Hematopoietic multipotent progenitor cell (in vitro differentiated cells): ENCODE measurements at regions not wholly inside any gene's neighbourhood (a gene's known extent, or its start where the extent isn't known, plus 50 kb on each side); places are given as distances from the start of the nearest gene placed in this dataset.
"Not testable (repeated sequence)": the region's sequence is repeated elsewhere in the genome, so short reads cannot be mapped to it uniquely, and the experiment has no call there.

Source experiments
- DNase-seq, 3 donors: peaks; one replicate each; pipeline ENCODE4 v3.0.0-alpha.2; 2011 to 2015; ENCODE audit warnings: low read depth in 2 of 3, low spot score in 2 of 3

DNA sequence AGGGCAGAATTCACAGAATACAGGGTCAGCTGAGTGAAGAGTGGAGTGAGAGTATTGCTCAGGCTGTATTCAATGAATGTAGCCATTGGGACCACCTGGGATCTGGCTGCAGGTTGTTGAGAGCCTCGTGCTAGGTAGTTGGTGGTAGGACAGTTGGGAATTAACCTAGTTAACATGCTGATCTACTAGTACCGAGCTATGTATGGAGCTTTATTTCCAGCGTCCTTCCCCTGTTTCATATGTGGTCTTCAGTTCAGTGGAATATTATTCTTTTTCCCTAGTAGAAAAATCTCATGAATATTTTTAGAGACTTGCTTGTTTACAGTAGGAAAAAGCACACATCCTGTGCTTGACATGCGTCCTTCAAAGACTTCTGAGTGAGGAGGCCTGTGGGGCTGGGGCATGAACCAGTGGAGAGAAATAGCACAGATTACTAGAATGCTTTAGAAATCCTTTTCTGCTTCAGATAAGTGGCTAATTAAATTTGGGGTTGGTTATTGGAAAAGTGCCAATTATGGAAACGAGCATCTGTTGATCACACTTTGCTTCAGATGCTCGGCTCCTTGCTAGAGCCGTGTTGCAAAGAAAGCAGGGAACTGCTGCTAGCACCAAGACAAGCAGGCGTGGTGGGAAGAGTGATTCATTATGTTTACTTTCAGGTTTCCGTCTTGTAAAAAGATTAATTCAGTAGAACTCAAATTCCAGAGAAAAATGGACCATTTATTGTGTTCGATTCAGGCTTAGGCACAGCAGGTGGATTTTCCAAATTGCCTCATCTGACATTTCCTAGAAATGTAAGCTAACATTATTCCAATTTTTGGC, 53.6 kb downstream of the ARF6 start:
- peak in 1 of 3 donors; percentile 6 for DNase-seq

DNA sequence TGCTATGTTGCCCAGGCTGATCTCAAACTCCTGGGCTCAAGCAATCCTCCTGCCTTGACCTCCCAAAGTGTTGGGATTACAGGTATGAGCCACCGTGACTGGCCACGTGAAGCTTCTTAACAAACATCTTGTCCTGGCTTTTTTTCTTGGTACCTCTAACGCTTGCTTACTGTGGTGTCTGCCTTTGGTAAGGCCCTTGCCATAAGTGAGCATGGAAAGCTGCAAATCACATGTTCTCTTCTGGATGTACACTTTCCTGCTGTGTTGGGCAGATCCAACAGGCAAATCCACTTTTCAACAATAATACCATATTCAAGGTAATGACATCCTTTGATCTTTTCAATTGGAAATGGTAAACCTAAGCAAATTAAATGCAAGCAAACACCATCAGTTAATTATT, 54.6 kb downstream of the ARF6 start:
- no peak for DNase-seq

DNA sequence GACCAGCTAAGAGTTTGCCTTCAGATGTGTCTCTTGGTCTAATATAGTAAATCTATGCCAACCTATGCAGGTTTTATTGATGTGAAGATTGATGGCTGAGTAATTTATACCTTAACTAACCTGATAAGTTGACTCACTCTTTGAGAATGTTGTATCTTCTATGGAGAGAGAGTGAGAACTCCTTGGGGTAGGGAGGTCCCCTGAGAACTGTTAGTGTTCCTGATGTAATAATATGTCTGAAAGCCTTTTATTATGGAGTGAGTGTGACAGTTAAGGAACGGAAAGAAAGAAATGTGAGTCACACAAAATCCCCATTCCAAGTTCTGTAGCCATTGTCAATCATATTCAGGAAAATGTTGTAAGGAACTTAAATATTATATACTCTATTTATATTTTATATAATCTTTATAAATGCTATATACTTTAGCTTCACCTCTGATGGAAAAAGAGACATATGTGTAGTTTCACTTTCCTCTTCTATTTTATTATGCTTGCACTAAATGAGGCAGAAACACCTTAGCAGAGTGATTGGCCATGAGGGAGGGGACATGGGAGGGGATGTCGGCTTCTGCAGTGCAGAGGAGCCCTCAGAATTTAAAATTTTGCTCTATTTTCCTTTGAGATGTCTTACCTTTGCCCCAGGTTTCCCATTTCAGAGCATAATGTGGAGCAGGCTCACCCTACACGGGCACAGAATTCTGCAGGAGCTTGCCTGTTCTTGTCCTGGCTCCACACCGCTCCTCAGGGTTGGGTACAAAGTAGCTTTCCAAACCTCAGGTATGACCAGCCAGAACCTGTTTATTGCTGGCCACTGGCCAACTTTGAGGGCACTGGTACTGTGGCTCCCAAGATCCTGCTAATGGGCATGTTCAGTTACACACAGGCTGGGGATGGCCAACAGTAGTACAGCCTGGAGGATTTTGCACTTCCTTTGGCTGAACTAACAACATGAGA, 57.7 kb downstream of the ARF6 start:
- DNase-seq = no peak

DNA sequence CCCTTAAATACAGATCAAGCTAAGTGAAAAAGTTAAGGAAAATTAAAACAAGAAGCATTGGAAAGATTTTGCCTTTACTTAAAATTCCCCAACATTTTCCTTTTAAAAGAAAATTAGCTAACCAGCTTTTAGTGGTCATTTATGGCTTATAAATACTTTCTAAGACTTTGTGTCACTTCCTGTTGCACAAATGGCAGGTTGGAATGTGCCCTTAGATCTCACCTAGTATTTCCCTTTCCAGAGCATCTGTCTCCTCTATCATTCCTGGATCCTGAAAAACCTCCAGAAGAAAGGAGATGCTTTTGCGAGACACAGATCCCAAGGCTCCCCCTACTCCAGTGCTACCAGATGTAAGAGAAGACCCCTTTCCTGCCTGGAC, 58.3 kb downstream of the ARF6 start:
- DNase-seq = no peak

DNA sequence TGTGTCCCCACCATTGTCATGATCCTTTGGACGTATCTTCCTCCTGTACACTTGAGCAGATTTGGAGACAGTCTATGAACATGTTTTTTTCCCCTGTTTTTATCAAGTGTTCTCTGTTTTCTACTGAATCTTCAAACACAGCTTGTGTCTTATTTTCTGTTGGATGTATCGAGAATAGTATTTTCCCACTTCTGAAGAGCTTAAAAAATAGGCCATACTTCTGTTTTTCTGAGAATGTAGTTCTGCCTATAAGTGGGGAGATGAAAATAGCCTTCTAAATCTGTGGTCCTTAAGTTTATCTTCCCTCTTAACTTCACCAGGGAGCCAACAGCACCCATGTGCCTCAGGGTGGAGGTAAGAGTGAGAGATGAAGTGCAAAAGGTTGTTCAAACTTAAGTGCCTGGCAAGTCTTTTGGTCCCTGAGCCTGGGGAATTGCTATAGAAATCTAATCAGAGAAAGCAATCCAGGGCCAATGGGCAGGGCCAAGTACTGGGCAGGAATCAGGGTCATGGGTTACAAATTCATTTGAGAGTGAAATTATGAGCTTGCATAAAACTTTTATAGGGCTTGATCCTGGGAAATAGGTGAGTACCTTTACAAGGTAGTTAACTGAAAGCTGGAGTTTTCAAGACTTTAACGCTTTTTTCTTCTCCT, 58.9 kb downstream of the ARF6 start:
- no peak for DNase-seq

DNA sequence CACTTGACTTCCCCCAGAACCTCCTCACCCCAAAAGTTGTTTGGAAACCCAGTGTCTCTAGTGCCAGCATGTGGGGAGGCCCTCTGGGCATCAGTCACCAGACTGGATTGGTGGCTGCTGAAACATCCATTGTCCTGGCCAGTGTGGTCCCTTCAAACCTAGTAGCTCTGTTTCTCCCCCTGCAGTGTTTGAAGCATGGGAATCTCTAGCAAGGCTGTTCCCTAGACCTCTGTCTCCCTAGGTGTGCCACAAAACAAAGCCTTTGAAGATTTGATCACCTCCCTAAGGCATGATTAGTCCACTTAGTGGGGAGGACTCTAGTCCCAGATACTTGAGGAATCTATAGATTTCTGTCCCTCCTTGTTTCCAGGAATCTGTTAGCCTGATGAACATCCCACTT, 60.3 kb downstream of the ARF6 start:
- no peak for DNase-seq

DNA sequence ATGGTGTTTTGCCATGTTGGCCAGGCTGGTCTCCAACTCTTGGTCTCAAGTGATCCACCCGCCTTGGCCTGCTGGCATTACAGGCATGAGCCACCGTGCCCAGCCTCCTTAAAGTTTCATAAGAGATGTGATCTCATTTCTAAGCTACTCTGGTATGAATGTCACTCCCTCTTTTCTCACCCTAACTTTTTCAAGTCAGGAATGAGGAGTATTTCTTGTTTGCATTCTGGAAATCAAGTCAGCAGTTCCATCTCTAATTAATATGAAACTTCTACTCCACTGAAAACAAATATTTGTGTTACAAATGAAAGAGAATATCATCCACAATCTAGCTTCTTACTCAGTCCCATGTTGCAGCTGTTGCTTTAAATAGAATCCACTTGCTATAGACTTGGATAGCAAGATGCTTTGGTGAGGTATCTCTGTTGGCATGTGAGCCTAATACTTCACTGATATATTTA, 61.3 kb downstream of the ARF6 start:
- DNase-seq = no peak

DNA sequence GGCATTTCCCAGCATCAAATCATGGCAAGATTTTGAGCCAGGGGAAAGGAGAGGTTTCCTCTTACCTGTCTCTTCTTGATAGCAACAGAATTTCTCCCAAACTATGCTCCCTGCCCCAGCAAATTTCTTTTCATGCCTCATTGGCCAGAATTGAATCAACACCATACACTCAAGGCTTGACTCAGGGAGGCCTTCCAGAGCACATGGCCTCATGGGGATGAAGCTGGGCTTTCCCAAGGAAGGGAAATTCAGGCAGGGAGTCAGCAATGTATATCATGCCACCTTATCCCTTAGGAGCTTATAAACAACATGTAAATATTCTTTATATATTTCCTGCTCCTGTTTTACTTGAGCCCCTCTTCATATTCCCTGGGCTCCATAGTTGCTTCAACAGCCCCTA, 62.1 kb downstream of the ARF6 start:
- DNase-seq = no peak

DNA sequence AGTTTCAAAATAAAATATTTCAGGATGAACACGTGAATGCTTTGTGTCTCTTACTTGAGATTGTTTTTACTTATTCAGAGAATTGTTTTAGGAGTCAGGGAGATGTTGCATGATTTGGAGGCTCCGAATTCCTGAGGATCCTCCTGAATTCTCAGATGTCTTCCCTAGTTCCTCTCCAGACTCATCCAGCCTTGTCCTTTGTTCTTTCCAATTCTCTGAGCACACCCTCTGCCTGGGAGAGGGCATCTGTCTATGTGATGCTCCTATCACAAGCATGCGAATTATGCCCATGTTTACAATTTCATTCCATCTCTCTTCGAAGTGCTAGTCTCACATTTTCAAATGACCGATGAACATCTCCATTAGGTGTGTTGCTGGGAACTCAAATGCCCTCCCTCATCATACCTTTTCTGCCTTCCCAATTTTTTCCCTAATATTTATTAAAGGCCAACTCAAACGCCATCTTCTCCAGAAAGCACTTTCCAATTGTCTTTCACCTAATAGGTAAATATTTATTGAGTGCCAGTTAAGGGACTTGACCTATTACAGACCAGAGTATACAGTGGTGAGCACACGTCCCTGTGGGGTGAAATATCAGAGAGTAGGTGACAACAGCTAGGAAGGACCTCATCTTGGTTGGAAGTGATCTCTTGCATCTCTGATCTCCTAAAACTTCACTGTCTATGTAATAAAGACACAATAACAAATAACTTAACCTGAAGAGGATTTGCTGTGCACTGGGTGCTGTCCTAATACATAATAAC, 64.4 kb downstream of the ARF6 start:
- no peak for DNase-seq

DNA sequence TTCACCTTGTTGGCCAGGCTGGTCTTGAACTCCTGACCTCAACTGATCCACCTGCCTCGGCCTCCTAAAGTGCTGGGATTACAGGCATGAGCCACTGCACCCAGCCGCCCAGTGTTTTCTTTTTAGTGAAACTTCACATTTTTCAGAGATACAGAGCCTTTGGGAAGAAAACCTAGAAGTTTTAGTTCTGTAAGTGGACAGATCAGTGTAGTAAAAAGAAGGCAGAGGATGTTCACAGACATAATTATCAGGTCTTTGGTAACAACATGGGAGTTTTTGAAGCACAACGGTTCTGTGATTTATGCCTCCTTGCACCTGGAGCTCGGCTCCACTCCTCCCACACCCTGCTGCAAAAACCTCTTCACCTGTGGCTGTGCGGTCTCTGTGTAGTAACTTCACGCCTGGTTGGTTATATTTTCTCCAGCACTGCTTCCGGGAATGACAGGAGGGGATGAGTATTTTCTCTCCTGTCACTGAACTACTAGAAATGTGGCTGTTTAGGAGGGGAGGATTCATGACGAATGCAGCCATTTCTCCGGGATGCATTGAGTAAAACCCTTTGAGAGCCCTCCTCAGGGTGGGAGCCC, 67.0 kb downstream of the ARF6 start:
- no peak for DNase-seq

DNA sequence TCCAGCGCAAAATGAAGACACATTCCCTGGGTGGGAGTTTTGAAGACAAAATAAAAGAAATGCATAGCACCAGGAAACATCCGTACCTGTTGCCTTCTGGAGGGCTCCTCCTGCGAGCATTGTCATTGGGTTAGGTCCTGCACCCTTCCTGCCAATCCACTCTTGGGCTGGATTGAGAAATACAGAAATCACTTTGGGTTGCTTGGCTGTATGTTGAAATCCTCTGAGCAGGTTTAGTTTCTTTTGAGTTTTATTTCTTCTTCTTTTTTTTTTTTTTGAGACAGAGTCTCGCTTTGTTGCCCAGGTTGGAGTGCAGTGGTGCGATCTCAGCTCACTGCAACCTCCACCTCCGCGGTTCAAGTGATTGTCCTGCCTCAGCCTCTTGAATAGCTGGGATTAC, 67.6 kb downstream of the ARF6 start:
- no peak for DNase-seq

DNA sequence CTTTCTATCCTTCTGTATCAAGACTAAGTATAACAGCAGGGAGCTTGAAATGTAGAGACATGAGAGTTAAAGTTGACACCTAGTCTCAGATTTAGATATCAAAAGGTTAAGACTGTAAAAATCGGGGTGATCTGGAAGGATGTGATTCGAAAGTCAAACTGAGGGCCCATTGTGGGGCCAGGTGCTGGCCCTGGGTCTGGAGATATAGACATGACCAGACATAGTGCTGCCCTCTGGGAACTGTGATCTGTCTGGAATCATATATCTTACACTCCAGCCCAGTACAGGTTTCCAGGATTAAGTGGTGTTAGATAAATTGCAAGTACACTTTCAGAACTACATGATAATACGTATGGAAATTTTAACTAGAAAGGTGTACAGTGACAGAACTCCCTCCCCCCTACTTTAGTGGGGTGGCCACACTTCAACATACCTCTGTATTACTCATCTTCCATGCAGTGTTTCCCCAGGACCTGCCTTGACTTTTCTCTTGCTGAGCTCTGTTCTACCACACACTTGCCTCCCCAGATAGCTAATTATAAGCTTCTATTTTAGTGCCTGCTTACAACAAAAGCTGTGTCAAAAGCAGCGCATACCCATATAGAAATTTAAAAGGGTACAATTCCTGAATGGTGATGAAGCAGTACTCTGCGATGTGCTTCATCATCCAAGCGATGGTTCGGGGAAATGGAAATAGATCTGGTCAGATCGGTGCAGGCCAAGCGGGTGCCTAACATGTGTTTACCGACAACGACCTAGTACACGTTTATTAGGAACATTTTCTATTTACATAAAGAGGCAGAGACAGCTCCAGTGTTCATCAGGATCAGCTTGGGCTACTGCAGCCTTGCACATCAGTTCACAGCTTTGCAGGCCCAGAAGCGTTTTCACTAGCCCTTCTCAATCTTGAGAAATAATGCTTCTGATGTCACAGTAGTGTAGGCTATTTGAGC, 68.7 kb downstream of the ARF6 start:
- DNase-seq = no peak

DNA sequence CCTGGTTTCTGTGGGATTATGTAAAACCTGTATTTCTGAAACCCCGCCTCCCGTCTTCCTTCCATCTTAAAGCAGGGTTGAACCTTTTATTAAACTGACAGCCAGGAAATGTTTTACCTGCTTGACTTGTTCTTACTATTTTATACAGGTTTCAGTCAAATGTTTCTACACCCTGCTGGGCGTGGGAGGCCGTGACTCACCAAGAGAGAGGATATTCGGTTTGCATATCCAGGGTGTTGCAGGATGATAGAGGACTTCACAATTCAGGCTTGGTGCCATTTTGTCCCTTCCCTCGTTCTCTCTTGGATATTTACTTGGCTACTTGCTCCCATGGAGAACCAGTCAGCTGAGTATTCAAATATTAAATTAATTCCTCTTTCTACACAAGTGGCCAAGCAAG, 69.7 kb downstream of the ARF6 start:
- DNase-seq = no peak

DNA sequence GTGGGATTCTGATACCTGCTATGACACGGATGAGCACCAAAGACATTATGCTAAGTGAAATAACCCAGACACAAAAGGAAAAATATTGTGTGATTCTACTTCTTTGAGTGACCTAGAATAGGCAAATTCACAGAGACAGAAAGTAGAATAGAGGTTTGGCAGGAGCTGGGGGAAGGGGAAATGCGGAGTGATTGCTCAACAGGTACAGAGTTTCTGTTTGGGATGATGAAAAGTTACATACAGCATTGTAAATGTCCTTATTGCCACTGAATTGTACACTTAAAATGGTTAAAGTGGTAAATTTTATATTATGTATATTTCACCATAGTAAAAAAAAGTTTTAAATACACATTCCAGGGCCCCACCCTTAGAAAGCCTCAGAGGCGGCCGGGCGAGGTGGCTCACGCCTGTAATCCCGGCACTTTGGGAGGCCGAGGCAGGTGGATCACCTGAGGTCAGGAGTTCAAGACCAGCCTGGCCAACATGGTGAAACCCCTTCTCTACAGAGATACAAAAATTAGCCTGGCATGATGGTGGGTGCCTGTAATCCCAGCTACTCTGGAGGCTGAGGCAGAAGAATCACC, 72.3 kb downstream of the ARF6 start:
- not testable (repeated sequence) for DNase-seq

DNA sequence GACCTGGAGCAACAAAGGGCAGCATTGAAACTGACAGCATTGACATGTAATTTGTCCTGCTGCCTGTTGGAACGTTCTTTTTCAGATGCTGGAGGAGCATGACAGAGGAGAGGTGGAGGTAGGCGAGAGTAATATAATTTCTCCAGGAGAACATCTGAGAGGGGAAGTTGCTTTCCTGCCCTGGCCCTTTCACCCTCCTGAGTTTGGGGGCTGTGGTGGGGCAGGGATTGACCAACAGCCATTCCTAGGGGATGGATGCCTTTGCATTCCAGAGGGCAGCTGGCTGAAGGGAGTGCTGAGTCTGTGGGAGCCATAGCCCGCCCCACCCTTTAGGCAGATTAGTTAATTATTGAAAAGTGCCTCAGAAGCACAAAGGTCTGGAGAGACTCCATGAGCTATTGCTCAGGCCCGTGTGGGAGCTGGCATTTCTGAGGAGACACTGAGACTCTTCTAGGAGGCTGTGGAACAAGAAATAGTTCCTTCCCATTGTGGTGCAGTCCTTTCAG, 73.5 kb downstream of the ARF6 start:
- DNase-seq = no peak

DNA sequence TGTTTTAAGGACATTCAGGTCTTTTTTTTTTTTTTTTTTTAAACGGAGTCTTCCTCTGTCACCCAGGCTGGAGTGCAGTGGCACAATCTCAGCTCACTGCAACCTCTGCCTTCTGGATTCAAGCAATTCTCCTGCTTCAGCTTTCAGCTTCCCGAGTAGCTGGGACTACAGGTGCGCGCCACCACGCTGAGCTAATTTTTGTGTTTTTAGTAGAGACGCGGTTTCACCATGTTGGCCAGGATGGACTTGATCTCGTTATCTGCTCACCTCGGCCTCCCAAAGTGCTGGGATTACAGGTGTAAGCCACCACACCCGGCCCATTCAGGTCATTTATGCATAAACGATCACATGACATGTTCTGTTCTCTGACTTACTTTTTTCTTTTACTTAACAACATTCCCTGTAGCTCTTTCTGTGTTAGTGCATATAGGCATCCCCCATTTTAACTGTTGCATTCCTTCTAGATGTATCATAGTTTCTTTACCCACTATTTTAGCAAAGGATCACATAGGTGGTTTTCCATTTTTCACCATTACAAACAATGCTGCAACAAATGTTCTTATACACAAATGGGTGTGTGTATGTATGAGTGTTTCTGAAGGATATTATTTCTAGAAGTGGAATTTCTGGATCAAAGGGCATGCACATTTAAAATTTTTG, 74.2 kb downstream of the ARF6 start:
- no peak for DNase-seq

DNA sequence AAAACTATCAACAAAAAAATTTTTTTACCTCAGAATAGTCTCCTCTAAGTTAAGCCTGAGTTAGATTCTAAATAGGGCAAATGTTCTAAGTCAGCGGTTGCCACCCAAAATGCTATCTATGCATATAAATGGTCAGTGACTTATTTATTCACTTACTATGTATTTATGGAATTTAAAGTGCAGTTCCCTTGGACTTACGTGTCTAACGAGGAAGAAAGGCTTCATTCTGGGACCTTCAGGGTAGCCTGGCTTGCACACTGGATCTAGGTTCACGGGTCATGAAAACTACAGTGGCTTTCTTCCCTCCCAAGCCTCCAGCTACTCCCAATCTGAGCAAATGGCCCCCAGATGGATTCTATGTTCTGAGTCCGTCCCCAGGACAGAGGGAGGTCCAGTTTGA, 77.1 kb downstream of the ARF6 start:
- no peak for DNase-seq
